CD4-positive, alpha-beta T cell treated with Interleukin-17A for 4 hours (primary cell): ENCODE measurements at regions not wholly inside any gene's neighbourhood (a gene's known extent, or its start where the extent isn't known, plus 50 kb on each side); places are given as distances from the start of the nearest gene placed in this dataset.
"Not testable (repeated sequence)": the region's sequence is repeated elsewhere in the genome, so short reads cannot be mapped to it uniquely, and the experiment has no call there.

ENCODE experiments used
- DNase-seq: peaks from one replicate; pipeline ENCODE4 v3.0.0-alpha.2; 2020; ENCODE audit warnings: mixed read lengths

DNA sequence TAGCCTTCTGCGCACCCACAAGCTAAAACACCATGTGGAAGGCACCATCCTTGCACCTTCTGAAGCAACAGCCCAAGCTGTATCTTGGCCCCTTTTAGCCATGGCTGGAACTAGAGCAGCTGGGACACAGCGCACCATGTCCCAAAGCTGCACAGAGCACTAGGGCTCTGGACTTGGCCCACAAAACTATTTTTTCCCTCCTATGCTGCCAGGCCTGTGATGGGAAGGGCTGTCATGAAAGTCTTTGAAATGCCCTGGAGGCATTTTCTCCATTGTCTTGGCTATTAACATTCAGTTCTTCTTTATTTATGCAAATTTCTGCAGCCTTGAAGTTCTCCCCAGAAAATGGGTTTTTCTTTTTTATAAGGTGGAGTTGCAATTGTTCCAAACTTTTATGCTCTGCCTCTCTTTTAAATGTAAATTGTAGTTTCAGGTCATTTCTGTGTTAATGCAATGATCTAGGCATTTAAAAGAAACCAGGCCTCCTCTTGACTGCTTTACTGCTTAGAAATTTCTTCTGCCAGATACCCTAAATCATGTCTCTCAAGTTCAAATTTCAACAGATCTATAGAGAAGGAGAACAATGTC is 996.3 kb downstream of the TAF11L14 start:
- DNase-seq: no peak

DNA sequence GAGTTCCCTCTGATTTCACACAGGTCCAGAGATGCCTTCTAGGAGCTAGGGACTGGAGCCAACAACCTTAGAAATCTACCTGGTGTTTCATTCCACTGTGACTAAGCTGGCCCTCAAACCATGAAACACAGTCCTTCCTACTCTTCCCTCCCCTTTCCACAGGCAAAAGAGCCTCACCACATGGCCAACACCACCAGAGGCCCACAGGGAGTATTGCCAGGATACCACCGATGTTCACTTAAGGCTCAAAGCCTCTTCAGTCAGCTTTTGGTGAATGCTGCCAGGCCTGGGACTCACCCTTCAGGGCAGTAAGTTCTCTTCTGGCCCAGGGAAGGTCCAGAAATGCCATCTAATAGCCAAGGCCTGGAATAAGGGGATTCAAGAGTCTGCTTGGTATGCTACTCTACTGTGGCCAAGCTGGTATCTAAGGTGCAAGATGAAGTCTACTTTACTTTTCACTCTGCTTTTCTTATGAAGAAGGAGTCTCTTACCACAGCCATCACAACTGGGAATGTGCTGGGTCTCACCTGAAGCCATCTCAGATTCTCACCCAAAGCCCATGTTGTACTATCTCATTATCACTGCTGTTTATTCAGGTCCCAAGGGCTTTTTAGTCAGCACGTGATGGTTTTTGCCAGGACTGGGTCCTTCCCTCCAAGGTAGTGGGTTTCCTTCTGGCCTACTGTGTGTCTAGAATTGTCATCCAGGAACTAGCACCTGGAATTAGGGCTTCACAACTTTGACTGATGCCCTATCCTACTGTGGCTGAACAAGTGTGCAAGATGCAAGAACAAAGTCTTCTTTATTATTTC is 1018.4 kb downstream of the TAF11L14 start:
- no peak for DNase-seq

- no peak for DNase-seq
These were observed 1019.0 kb downstream of the TAF11L14 start for GRCh38 chr5:18653216-18653752.

DNA sequence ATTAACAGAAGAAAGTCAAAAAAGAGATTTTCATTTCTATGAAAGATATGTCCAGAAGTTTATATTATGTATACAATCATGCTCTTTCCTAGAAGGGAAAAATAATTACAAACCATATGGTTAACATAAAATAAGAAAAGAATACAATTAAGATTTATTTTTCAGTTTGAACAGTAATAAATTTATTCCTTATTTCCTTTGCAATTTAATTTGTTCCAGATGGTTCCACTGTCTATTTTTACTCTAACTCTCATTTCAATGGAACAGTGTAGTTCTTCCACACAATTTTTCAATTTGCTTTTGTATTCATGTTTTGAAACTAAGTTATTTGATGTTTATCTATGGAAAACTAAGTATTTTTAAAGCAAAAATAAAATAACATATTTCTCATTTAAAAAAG is 1026.3 kb downstream of the TAF11L14 start:
- DNase-seq: no peak

DNA sequence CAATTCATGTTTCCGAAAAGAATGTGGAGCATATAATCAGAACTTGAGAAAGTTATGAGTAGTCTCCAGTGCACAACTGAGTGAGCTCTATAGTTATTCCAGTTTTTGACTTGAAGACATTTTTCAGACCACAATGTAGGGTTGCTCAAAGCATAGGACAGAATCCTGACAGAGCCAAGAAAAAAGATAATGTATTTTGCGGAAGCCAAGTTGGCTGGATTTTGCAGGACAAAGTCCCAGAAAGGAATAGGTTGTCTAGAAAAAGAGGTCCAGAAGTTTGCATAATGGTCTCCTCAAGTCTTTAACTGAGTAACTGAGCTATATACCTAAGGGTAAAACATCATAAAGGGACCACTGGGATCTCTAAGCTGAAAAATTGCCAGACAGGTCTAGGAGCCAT is 1028.0 kb downstream of the TAF11L14 start:
- no peak for DNase-seq

- not testable (repeated sequence) for DNase-seq
These were observed 1040.0 kb downstream of the TAF11L14 start for GRCh38 chr5:18674212-18674611.

DNA sequence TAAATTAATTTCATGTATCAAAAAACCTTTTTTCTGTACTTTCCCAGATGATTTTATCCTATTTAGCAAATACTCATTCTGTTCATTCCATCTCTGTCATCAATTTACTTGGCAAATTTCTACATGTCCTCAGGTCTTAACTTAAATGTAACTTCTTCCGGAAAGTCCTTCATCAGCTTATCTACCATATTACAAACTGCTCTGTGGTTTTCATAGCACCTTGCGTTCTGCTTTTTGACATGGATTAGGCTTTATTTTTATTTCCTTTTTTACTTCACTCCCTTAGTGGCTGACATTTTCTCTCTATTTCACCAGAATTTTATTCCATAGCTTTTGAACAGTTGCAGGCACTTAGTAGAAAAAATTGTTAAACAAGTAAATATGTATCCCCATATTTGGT is 1040.8 kb downstream of the TAF11L14 start:
- no peak for DNase-seq

DNA sequence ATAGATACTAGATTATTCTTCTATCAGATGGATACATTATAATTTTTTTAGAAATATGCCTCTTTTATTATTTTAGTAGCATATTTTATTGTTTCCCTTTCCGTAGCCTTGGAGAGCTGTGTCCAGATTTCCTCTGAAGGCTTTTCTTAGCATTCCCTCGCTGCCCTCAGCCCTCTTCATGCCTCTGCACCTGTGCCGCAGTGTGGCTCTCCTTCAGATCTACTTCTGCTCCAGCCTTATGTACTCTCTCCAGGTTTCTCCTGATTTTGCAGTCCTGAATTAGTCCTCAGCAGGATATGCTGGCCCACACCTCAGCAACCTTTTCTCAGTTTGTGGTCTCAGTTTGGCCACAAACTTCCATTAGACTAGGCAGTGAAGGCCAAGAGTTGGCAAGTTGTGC is 1052.0 kb downstream of the TAF11L14 start:
- DNase-seq: no peak

DNA sequence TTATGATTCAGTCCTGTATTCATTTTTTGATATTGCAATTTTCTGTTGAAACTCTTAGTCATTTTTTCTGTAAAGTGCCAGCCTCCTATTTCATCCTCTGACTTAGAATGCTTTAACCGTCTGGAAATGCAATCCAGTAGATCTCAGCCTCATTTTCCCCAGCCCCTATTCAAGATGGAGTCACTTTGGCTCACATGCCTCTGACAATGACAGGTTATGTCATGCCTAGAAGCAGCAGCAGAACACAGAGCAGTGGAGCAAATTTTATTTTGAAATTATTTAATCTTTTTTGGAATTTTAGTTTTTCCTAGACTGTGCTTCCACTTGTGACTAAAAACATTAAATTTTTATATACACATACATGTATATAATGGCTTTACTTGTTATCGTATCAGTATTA is 1053.2 kb downstream of the TAF11L14 start:
- DNase-seq: no peak

DNA sequence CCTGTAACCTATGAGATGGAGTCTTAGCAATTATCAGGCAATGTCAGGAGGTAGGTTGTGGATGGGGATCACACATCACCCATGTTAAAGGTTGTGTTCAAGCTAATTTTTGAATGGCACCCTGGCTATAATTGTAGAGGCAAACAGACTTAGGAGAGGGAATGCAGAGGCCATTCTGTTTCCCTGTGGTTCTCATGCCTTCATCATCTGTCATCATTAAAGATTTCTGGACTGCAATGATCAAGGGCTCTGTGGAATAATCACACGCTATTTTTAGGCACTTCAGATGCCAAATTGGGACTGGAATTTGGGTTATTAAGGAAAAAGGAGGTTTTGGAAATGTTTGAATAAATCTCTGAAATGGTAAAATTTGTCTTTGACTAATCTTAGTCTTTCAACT is 1065.4 kb downstream of the TAF11L14 start:
- DNase-seq: no peak

DNA sequence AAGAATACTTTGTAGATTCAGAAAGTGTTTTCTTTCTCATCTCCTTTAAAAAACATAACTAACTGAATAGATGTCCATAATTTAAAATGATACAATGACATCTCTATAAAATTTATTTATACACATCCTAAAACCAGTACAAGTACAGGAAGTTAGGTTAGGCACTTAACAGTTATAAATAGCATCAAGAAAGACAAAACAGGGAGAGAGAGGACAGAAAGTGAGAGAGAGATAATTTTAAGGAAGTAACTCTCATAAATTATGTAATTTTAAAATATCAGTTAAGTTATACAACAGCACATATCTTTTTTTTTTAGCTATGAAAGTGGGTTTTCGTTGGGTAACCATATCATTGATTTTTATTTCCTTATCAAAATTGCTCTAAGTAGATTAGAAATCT is 1068.6 kb downstream of the TAF11L14 start:
- DNase-seq: no peak

- no peak for DNase-seq
These were observed 1078.8 kb downstream of the TAF11L14 start for GRCh38 chr5:18712936-18713485.

GRCh38 chr5:18720002-18720401 is 1085.7 kb downstream of the TAF11L14 start:
- DNase-seq: no peak

- no peak for DNase-seq
These were observed 1098.6 kb downstream of the TAF11L14 start for GRCh38 chr5:18732556-18733479.

GRCh38 chr5:18736051-18736398 is 1101.8 kb downstream of the TAF11L14 start:
- DNase-seq: no peak

DNA sequence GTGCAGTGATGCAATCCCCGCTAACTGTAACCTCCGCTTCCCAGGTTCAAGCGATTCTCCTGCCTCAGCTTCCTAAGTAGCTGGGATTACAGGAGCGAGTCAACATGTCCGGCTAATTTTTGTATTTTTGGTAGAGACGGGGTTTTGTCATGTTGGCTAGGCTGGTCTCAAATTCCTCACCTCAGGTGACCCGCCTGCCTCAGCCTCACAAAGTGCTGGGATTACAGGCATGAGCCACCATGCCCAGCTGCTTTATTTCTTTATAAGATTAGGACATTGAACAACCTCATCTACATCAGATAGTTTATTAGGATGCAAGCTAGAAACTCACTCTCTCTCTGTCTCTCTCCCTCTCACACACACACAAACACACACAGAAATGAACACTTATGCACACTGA is 1102.5 kb downstream of the TAF11L14 start:
- DNase-seq: not testable (repeated sequence)

- no peak for DNase-seq
These were observed 1106.0 kb downstream of the TAF11L14 start for GRCh38 chr5:18740301-18740700.

DNA sequence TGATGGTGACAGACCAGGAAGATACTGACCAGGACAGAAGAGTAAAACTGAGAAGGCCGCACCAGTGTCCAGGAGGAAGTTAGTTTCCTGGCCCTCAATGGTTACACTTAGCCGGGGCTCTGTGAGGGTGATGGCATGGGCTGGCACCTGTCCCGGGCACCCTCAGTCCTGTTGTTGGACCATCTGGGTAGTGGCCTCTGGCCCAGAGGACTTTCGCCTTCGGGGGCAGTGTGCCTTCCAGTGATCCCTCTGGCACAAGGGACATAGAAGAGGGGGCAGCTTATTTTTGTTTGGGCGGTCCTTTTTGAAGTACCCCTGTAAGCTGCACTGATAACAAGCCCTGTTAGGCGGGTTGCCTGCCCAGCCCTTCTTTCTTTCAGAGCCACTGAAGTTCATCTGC is 1108.6 kb downstream of the TAF11L14 start:
- DNase-seq: no peak

- DNase-seq: peak; percentile 17
These were observed 1110.2 kb downstream of the TAF11L14 start for GRCh38 chr5:18744441-18744840.

DNA sequence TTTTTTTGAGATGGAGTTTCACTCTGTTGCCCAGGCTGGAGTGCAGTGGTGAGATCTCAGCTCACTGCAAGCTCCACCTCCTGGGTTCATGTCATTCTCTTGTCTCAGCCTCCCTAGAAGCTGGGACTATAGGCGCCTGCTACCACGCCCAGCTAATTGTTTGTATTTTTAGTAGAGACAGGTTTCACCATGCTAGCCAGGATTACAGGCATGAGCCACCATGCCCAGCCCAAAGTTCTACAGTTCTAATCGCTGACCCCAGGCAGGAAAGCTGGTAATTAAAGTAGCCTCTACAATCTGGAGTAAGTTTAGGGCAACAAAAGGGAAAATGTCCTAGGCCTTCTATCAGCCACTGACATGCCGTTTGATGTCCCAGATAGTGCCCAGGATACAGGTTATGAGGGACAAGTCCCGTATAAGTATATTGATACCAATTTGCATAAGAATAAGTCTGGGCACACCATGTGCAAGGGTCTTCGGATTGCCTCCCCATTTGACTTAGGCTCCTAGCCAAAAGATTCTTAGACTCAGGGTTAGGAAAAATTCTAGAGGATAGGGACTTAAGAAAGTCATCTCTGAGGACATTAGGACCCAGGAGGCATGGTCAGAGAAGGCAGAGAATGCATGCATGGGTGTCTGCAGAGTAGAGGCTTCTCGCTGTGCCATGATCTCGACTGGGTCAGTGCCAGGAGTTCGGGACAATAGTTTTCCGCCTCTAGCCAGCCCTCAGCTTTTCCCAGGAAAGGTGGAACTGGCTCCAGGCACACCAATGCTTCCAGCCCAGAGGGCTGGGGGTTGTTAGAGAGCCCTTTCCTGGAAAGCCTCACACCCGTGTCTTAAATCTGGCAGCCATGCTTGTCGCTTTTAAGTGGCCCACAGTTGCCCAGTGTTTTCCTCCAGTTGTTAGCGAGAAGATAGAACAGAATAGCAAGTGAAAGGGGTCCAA is 1111.1 kb downstream of the TAF11L14 start:
- DNase-seq: peak; percentile 36

GRCh38 chr5:18745988-18746615 is 1111.8 kb downstream of the TAF11L14 start:
- peak; percentile 51 for DNase-seq
